HepG2 (cell line): ENCODE measurements at regions not wholly inside any gene's neighbourhood (a gene's known extent, or its start where the extent isn't known, plus 50 kb on each side); places are given as distances from the start of the nearest gene placed in this dataset.

ENCODE experiments used
- ATAC-seq: fragments of 200-7000 bp; cut with Tn5 transposase; 3 replicates; pipeline ENCODE4 v1.9.1; 2020; ENCODE audit warnings: mild to moderate bottlenecking, moderate library complexity
- BruUV-seq: library from RNA; stranded (reverse); fragments of 400-500 nt; replicated peaks from 2 replicates; lab custom pipeline; 2021; lab: Mats Ljungman, UMichigan
- CTCF ChIA-PET: fragments of 300-600 bp; formaldehyde crosslinking; extraction: SDS; loops from one replicate; lab custom pipeline; 2021; ENCODE audit warnings: low total read pairs, inconsistent platforms, low intra/inter-chr PET ratio; lab: Yijun Ruan, JAX
- POLR2A ChIA-PET: fragments of 350-600 bp; sonication (Branson Sonifier 250); formaldehyde crosslinking; loops from one replicate; lab custom pipeline; 2020; ENCODE audit warnings: antibody characterized with exemption, inconsistent platforms; lab: Yijun Ruan, JAX
- DNase-seq: peaks from one replicate; pipeline ENCODE4 v3.0.0-alpha.2; 2015; ENCODE audit warnings: low spot score
- FAIRE-seq: peaks from 3 replicates; lab custom pipeline; 2011; peaks lifted over from hg19 to GRCh38; lab: Jason Lieb, UNC
- H2AFZ ChIP-seq: one replicate; pipeline ENCODE4 v1.6.1; 2011; ENCODE audit warnings: low read length, inconsistent platforms
- H3K27ac ChIP-seq: fragments of 300-600 bp; 3 replicates; pipeline ENCODE4 v1.8.0; 2011; ENCODE audit warnings: mixed run types, mild to moderate bottlenecking, mixed read lengths, low read length, inconsistent platforms; ENCODE audit not compliant: insufficient read depth; ENCODE audit errors: extremely low read length
- H3K27me3 ChIP-seq, 2 experiments: fragments of 200-600 bp in 1 of 2; 2 replicates in 1 of 2; 3 replicates in 1 of 2; pipeline versions ENCODE4 v1.6.0 to v1.8.0; 2011; ENCODE audit warnings: low read length in 2 of 2, mild to moderate bottlenecking in 2 of 2, moderate library complexity in 2 of 2, inconsistent platforms in 1 of 2; ENCODE audit not compliant: insufficient read depth in 2 of 2, control insufficient read depth in 1 of 2
- H3K36me3 ChIP-seq, 2 experiments: fragments of 200-600 bp in 1 of 2; replicated peaks in 1 of 2; 2 replicates in 1 of 2; 3 replicates in 1 of 2; pipeline versions ENCODE4 v1.5.1 to v1.8.0; 2011; ENCODE audit warnings: low read length in 2 of 2, inconsistent platforms in 1 of 2; ENCODE audit not compliant: insufficient read depth in 2 of 2, control insufficient read depth in 1 of 2
- H3K4me1 ChIP-seq: 2 replicates; pipeline ENCODE4 v1.5.1; 2012; ENCODE audit warnings: low read length, inconsistent platforms; ENCODE audit not compliant: insufficient read depth
- H3K4me2 ChIP-seq: 2 replicates; pipeline ENCODE4 v1.6.0; 2011; ENCODE audit warnings: low read depth, low read length, inconsistent platforms
- H3K4me3 ChIP-seq, 3 experiments: fragments of 200-600 bp in 1 of 3; sonication (generic), shearing (Covaris generic) in 1 of 3; replicated peaks in 1 of 3; 2 replicates each; pipeline ENCODE4 v1.5.1; 2011 to 2016; ENCODE audit warnings: low read length in 3 of 3, inconsistent platforms in 2 of 3, low read depth in 2 of 3, mild to moderate bottlenecking in 2 of 3, control low read depth in 1 of 3, mixed read lengths in 1 of 3; ENCODE audit not compliant: insufficient read depth in 1 of 3
- H3K79me2 ChIP-seq: one replicate; pipeline ENCODE4 v1.6.1; 2011; ENCODE audit warnings: low read length, inconsistent platforms; ENCODE audit not compliant: insufficient read depth
- H3K9ac ChIP-seq: 2 replicates; pipeline ENCODE4 v1.6.0; 2011; ENCODE audit warnings: mild to moderate bottlenecking, low read depth, low read length, inconsistent platforms; ENCODE audit not compliant: insufficient read depth
- H3K9me3 ChIP-seq: 2 replicates; pipeline ENCODE4 v1.5.1; 2012; ENCODE audit warnings: mild to moderate bottlenecking, low read length
- H4K20me1 ChIP-seq: 2 replicates; pipeline ENCODE4 v1.6.0; 2011; ENCODE audit warnings: inconsistent platforms, mild to moderate bottlenecking, low read length, moderate library complexity; ENCODE audit not compliant: insufficient read depth
- JUNB ChIP-seq: sonication (generic); formaldehyde crosslinking; IDR thresholded peaks from 2 replicates; pipeline ENCODE4 v1.8.0; 2022; ENCODE audit warnings: missing genetic modification reagents, mild to moderate bottlenecking, borderline replicate concordance
- RFX1 ChIP-seq: fragments of 450-650 bp; IDR thresholded peaks from 2 replicates; pipeline ENCODE4 v1.6.1; 2017
- WGBS: methylation state at CpG from one replicate; pipeline ENCODE4 v1.1.6; 2017; ENCODE audit warnings: low lambda C conversion rate; 5-methylcytosine and 5-hydroxymethylcytosine counted together
- in situ Hi-C: cut with HindIII; loops from 2 replicates; pipeline ENCODE4 v1.10.0; 2017; ENCODE audit warnings: low pct_unique_long_range_greater_than_20kb; ENCODE audit not compliant: extremely low pct_ligation_motif_present
- intact Hi-C: fragments of 100-400 bp; cut with micrococcal nuclease; formaldehyde crosslinking; loops from one replicate; pipeline ENCODE4 v1.10.0; 2022; ENCODE audit not compliant: unreplicated experiment
- TF ChIP-seq, protein P1 (sequence below): sonication (generic); formaldehyde crosslinking; IDR thresholded peaks from 2 replicates; pipeline ENCODE4 v1.4.0; 2020; ENCODE audit warnings: mild to moderate bottlenecking, missing genetic modification reagents
- TF ChIP-seq, protein P2 (sequence below): sonication (generic); formaldehyde crosslinking; IDR thresholded peaks from 2 replicates; pipeline ENCODE4 v1.4.0; 2020; ENCODE audit warnings: missing genetic modification reagents

DNA sequence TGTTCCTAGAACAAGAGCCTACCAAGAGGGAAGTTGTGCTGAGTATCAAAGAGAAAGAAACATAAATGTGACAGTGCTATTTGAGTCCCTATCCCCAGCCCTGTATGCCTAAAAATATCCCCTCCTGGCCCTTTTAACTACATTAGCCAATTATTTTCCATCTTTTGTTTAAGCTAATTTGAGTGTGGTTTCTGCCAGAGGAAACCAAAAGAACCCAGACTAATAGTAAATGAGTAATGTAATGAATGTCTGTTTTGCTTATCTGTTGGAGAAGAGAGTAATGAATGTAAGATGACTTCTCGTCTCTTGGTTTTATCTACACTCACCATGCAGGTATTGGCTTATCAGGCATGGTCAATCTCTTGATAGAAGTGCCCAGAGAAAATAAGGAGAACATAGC is 134.4 kb upstream of the CDK1 start (continued):
- TF ChIP-seq, protein P1, sequence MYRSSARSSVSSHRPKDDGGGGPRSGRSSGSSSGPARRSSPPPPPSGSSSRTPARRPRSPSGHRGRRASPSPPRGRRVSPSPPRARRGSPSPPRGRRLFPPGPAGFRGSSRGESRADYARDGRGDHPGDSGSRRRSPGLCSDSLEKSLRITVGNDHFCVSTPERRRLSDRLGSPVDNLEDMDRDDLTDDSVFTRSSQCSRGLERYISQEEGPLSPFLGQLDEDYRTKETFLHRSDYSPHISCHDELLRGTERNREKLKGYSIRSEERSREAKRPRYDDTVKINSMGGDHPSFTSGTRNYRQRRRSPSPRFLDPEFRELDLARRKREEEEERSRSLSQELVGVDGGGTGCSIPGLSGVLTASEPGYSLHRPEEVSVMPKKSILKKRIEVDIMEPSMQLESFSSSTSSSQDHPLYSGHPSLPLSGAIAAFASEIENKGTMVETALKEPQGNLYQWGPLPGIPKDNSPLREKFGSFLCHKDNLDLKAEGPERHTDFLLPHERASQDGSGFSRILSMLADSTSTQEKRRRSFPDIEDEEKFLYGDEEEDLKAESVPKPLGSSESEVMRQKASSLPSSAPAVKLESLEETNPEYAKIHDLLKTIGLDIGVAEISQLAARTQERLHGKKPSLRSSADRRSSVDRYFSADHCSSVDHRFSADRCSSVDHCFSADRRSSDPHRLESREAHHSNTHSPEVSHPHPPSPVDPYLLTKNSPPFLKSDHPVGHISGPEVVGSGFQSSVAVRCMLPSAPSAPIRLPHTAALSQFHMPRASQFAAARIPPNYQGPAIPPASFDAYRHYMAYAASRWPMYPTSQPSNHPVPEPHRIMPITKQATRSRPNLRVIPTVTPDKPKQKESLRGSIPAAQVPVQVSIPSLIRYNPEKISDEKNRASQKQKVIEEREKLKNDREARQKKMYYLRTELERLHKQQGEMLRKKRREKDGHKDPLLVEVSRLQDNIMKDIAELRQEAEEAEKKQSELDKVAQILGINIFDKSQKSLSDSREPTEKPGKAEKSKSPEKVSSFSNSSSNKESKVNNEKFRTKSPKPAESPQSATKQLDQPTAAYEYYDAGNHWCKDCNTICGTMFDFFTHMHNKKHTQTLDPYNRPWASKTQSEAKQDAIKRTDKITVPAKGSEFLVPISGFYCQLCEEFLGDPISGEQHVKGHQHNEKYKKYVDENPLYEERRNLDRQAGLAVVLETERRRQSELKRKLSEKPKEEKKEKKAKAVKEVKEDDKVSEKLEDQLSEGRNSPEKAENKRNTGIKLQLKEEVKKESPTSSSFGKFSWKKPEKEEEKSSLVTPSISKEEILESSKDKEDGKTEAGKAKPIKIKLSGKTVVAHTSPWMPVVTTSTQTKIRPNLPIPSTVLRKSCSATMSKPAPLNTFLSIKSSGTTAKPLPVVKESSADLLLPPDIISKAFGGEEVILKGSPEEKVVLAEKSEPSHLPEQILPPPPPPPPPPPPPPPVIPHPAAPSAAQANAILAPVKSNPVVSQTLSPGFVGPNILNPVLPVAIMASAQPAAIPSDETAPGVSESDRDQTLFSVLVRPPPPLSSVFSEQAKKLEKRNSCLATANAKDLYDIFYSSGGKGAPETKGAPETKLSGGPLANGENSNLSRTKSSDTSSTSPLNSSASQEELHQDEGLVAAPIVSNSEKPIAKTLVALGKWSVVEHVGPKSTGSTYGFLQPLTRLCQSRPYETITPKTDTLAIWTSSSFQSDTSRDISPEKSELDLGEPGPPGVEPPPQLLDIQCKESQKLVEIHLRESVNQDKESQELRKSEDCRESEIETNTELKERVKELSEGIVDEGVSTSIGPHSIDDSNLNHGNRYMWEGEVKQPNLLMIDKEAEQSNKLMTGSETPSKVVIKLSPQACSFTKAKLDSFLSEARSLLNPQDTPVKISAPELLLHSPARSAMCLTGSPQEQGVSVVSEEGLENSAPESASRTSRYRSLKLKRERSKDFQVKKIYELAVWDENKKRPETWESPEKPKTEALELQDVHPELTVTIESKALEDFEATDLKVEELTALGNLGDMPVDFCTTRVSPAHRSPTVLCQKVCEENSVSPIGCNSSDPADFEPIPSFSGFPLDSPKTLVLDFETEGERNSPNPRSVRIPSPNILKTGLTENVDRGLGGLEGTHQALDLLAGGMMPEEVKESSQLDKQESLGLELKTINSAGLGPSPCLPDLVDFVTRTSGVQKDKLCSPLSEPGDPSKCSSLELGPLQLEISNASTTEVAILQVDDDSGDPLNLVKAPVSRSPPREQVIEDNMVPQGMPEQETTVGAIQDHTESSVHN: no peak
- TF ChIP-seq, protein P2, sequence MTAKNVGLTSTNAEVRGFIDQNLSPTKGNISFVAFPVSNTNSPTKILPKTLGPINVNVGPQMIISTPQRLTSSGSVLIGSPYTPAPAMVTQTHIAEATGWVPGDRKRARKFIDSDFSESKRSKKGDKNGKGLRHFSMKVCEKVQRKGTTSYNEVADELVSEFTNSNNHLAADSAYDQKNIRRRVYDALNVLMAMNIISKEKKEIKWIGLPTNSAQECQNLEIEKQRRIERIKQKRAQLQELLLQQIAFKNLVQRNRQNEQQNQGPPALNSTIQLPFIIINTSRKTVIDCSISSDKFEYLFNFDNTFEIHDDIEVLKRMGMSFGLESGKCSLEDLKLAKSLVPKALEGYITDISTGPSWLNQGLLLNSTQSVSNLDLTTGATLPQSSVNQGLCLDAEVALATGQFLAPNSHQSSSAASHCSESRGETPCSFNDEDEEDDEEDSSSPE (CRISPR knock-in tag): no peak

DNA sequence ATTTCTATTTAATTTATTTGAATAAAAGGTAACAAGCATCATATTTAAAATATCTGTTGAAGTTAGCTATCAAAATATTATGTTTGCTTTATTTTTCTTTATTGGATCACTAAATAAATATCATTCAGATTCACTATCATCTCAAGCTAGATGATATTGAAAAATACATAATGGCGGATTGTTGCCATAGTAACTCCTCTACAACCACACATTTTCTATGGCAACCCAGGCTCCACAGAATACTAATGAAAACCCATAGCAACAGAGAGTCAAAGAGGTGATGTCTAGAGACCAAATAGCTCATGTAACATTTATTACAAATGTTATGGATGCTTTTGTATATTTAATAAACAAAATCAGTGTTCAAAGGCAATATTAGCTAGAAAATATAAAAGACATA is 148.9 kb upstream of the CDK1 start:
- in situ Hi-C loops (no loop called here), intact Hi-C loops (no loop called here)
- DNase-seq: no peak
- no peak overlapping the region for H3K27ac ChIP-seq
- no peaks in the 10 kb centered on the region for H4K20me1 ChIP-seq
- TF ChIP-seq RFX1 (peak; percentile 36), JUNB (CRISPR knock-in tag) (no peak)
- TF ChIP-seq, all 625 proteins: peak for 1
- 81% methylated on average over 1 of the region's 1 CpG for WGBS
- Histone ChIP-seq H3K79me2 (no peaks in the 10 kb centered on the region), H3K9me3 (no peaks in the 10 kb centered on the region), H3K4me3 (no peak overlapping the region), H2AFZ (no peak overlapping the region), H3K4me2 (no peak overlapping the region), H3K27me3 (no peaks in the 10 kb centered on the region; a peak in 1 of 5 replicates), H3K9ac (no peak overlapping the region), H3K4me1 (peaks cover 36% of the 10 kb centered on the region), H3K36me3 (no peaks in the 10 kb centered on the region)
- BruUV-seq: no TSS peak
- POLR2A ChIA-PET: no interaction called here
- FAIRE-seq: no peak
- no peak for ATAC-seq
- CTCF ChIA-PET: no interaction called here
